SK-N-SH (cell line): ENCODE measurements at regions not wholly inside any gene's neighbourhood (a gene's known extent, or its start where the extent isn't known, plus 50 kb on each side); places are given as distances from the start of the nearest gene placed in this dataset.

Source experiments
- CTCF ChIA-PET: fragments of 300-600, 350-600 bp; formaldehyde crosslinking; extraction: SDS; loops from one replicate; lab custom pipeline; 2021; lab: Yijun Ruan, JAX
- POLR2A ChIA-PET: fragments of 350-600 bp; sonication (Branson Sonifier 250); formaldehyde crosslinking; extraction: SDS; loops from one replicate; lab custom pipeline; 2020; ENCODE audit warnings: antibody characterized with exemption, inconsistent platforms; lab: Yijun Ruan, JAX
- DNase-seq: peaks from one replicate; pipeline ENCODE4 v3.0.0; 2012
- H2AFZ ChIP-seq: fragments of 200-600 bp; sonication (generic); 2 replicates; pipeline ENCODE4 v1.8.1; 2016; ENCODE audit warnings: antibody characterized with exemption, mild to moderate bottlenecking, low read depth
- H3F3A ChIP-seq: fragments of 200-600 bp; sonication (generic); replicated peaks from 2 replicates; pipeline ENCODE3; 2016; ENCODE audit warnings: antibody characterized with exemption, mild to moderate bottlenecking; ENCODE audit not compliant: insufficient read depth
- H3K27ac ChIP-seq, 2 experiments: fragments of 200-500 bp in 1 of 2; fragments of 200-600 bp in 1 of 2; sonication (Bioruptor generic) in 1 of 2; sonication (generic), shearing (Covaris generic) in 1 of 2; 2 replicates each; pipeline versions ENCODE4 v1.5.1 to v1.6.1; 2014 to 2016; ENCODE audit warnings: low read depth in 2 of 2, inconsistent platforms in 1 of 2, low read length in 1 of 2, mild to moderate bottlenecking in 1 of 2, mixed read lengths in 1 of 2
- H3K27me3 ChIP-seq: fragments of 200-600 bp; sonication (generic), shearing (Covaris generic); 2 replicates; pipeline ENCODE4 v1.6.1; 2016; ENCODE audit warnings: mixed run types; ENCODE audit not compliant: insufficient read depth
- H3K36me3 ChIP-seq, 2 experiments: fragments of 200-500 bp in 1 of 2; fragments of 200-600 bp in 1 of 2; sonication (Bioruptor generic) in 1 of 2; sonication (generic) in 1 of 2; replicated peaks in 1 of 2; 2 replicates each; pipeline versions ENCODE3 to v1.5.1; 2014 to 2016; ENCODE audit warnings: low read length in 1 of 2, mild to moderate bottlenecking in 1 of 2; ENCODE audit not compliant: insufficient read depth in 2 of 2, control insufficient read depth in 1 of 2
- H3K4me1 ChIP-seq, 2 experiments: fragments of 200-500 bp in 1 of 2; fragments of 200-600 bp in 1 of 2; sonication (Bioruptor generic) in 1 of 2; sonication (generic), shearing (Covaris generic) in 1 of 2; 2 replicates each; pipeline versions ENCODE4 v1.5.1 to v1.6.1; 2014 to 2016; ENCODE audit warnings: low read depth in 1 of 2, low read length in 1 of 2, mixed run types in 1 of 2; ENCODE audit not compliant: insufficient read depth in 2 of 2, control insufficient read depth in 1 of 2
- H3K4me2 ChIP-seq: fragments of 200-600 bp; sonication (generic), shearing (Covaris generic); 2 replicates; pipeline ENCODE4 v1.6.1; 2017; ENCODE audit warnings: mixed run types
- H3K4me3 ChIP-seq, 2 experiments: fragments of 200-500 bp in 1 of 2; fragments of 200-600 bp in 1 of 2; sonication (Bioruptor generic) in 1 of 2; sonication (generic), shearing (Covaris generic) in 1 of 2; 2 replicates each; pipeline versions ENCODE4 v1.5.1 to v1.8.1; 2014 to 2016; ENCODE audit warnings: low read depth in 2 of 2, inconsistent platforms in 1 of 2, low read length in 1 of 2, mild to moderate bottlenecking in 1 of 2, mixed read lengths in 1 of 2, moderate library complexity in 1 of 2
- H3K79me2 ChIP-seq: fragments of 200-600 bp; sonication (generic); 2 replicates; pipeline ENCODE4 v1.8.1; 2017; ENCODE audit warnings: mild to moderate bottlenecking; ENCODE audit not compliant: insufficient read depth
- H3K9ac ChIP-seq: fragments of 200-600 bp; sonication (generic); 2 replicates; pipeline ENCODE4 v1.6.1; 2017; ENCODE audit warnings: mixed run types
- H3K9me2 ChIP-seq: fragments of 200-600 bp; sonication (generic); 2 replicates; pipeline ENCODE4 v1.6.1; 2017; ENCODE audit warnings: mixed run types
- H3K9me3 ChIP-seq: fragments of 200-600 bp; sonication (generic); 2 replicates; pipeline ENCODE4 v1.6.1; 2017; ENCODE audit warnings: mixed run types, mild to moderate bottlenecking, moderate library complexity
- H4K20me1 ChIP-seq: fragments of 200-600 bp; sonication (generic); 2 replicates; pipeline ENCODE4 v1.6.1; 2017; ENCODE audit warnings: mild to moderate bottlenecking, mixed run types; ENCODE audit not compliant: insufficient read depth
- CTCF ChIP-seq: fragments of 200-600 bp; sonication (generic); IDR thresholded peaks from 2 replicates; pipeline ENCODE4 v1.6.1; 2017; ENCODE audit warnings: antibody characterized with exemption, mild to moderate bottlenecking, moderate library complexity
- ELF1 ChIP-seq: IDR thresholded peaks from 2 replicates; pipeline ENCODE4 v1.4.0; 2012
- EP300 ChIP-seq, 2 experiments: IDR thresholded peaks; 2 replicates each; pipeline versions ENCODE4 v1.4.0 to v1.6.1; 2012; ENCODE audit warnings: borderline replicate concordance in 1 of 2, low read depth in 1 of 2, low read length in 1 of 2
- EZH2phosphoT487 ChIP-seq: fragments of 200-600 bp; sonication (generic); IDR thresholded peaks from 2 replicates; pipeline ENCODE4 v1.6.1; 2017; ENCODE audit warnings: low read depth, mixed run types, mild to moderate bottlenecking, antibody characterized with exemption, moderate library complexity, borderline replicate concordance
- FOSL2 ChIP-seq: IDR thresholded peaks from 2 replicates; pipeline ENCODE4 v1.4.0; 2012; ENCODE audit warnings: low read depth, mild to moderate bottlenecking, moderate library complexity, borderline replicate concordance
- MEF2A ChIP-seq: IDR thresholded peaks from 2 replicates; pipeline ENCODE4 v1.4.0; 2012; ENCODE audit warnings: low read depth, borderline replicate concordance
- NRF1 ChIP-seq: IDR thresholded peaks from 2 replicates; pipeline ENCODE4 v1.6.1; 2012; ENCODE audit warnings: low read depth, mild to moderate bottlenecking, low read length
- POLR2AphosphoS5 ChIP-seq: IDR thresholded peaks from 2 replicates; pipeline ENCODE4 v1.6.1; 2012; ENCODE audit warnings: low read depth, low read length
- RCOR1 ChIP-seq: fragments of 150-350 bp; IDR thresholded peaks from 2 replicates; pipeline ENCODE4 v1.6.1; 2017; ENCODE audit warnings: antibody characterized with exemption, low read length
- YY1 ChIP-seq: IDR thresholded peaks from 2 replicates; pipeline ENCODE4 v1.4.0; 2012; ENCODE audit warnings: low read depth, mild to moderate bottlenecking
- WGBS: methylation state at CpG from one replicate; pipeline ENCODE4 v1.1.6; 2017; ENCODE audit warnings: low lambda C conversion rate; 5-methylcytosine and 5-hydroxymethylcytosine counted together
- TF ChIP-seq, protein P1 (sequence below): IDR thresholded peaks from 2 replicates; pipeline ENCODE4 v1.4.0; 2012; ENCODE audit warnings: low read depth, borderline replicate concordance
- TF ChIP-seq, protein P2 (sequence below): IDR thresholded peaks from 2 replicates; pipeline ENCODE4 v1.6.1; 2012; ENCODE audit warnings: mild to moderate bottlenecking, low read depth, low read length, moderate library complexity

DNA sequence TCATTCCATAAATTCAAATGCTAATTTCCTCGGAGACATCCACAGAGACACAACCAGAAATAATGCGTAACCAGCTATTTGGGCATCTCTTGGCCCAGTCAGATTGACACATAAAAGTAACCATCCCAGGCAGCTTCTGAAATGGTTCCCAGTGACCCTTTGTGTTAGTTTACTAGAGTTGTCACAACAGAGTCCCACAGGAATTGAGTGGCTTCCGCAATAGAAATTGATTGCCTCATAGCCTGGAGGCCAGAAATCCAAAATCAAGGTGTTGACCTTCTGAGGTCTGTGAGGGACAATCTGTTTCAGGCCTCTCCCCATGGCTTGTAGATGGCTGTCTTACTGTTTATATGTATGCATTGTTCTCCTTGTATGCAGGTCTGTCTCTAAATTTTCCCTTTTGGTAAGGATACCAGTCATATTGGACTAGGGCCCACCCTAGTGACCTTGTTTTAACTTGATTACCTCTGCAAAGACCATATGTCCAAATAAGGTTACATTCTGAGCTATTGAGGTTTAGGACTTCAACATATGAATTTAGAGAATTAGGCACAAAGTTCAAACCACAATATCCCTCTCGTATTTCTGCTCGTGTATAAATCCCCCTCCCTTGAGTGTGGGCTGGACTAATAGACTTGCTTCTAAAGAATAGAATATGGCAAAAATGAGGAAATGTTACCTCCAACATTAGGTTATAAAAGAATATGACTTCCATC is 78.2 kb upstream of the FGGY start:
- no peaks in the 10 kb centered on the region for H3K9me3 ChIP-seq
- H3K36me3 ChIP-seq = no peaks in the 10 kb centered on the region
- H3K9me2 ChIP-seq = no peaks in the 10 kb centered on the region
- no peaks in the 10 kb centered on the region for H3F3A ChIP-seq
- no peak overlapping the region for H3K4me2 ChIP-seq
- H2AFZ ChIP-seq = no peak overlapping the region
- WGBS = 81% methylated on average over 5 of the region's 5 CpGs
- H4K20me1 ChIP-seq = no peaks in the 10 kb centered on the region
- POLR2A ChIA-PET = no interaction called here
- H3K4me1 ChIP-seq = no peaks in the 10 kb centered on the region
- DNase-seq = no peak
- CTCF ChIA-PET = no interaction called here
- H3K79me2 ChIP-seq = no peaks in the 10 kb centered on the region
- TF ChIP-seq CTCF (no peak), EP300 (IDR thresholded peaks at IDR 0.05; ENCODE audit: borderline replicate concordance in 1 of 2, low read depth in 1 of 2, low read length in 1 of 2) (no peak), MEF2A (no peak)
- TF ChIP-seq, protein P1, sequence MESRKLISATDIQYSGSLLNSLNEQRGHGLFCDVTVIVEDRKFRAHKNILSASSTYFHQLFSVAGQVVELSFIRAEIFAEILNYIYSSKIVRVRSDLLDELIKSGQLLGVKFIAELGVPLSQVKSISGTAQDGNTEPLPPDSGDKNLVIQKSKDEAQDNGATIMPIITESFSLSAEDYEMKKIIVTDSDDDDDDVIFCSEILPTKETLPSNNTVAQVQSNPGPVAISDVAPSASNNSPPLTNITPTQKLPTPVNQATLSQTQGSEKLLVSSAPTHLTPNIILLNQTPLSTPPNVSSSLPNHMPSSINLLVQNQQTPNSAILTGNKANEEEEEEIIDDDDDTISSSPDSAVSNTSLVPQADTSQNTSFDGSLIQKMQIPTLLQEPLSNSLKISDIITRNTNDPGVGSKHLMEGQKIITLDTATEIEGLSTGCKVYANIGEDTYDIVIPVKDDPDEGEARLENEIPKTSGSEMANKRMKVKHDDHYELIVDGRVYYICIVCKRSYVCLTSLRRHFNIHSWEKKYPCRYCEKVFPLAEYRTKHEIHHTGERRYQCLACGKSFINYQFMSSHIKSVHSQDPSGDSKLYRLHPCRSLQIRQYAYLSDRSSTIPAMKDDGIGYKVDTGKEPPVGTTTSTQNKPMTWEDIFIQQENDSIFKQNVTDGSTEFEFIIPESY = no peak
- no peak overlapping the region for H3K4me3 ChIP-seq
- no peak overlapping the region for H3K9ac ChIP-seq
- no peaks in the 10 kb centered on the region for H3K27me3 ChIP-seq
- no peak overlapping the region for H3K27ac ChIP-seq

DNA sequence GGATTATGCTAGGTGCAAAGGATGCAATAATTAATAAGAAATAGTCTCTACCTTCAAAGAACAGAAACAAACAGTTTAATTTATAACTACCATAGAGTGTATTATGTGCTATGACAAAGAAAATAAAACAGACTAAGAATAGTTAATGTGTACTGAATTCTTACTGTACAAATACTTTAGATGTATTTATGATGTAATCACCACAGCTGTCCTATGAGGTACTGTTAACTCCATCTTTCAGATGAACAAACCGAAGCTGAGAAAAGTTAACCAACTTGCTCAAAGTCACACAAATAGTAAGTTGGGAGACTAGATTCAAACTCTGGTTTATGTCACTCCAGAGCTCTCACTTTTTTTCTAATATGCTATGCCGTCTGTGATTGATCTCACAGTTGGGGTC is 77.0 kb upstream of the FGGY start:
- no peaks in the 10 kb centered on the region for H3K9me3 ChIP-seq
- no peak for DNase-seq
- H3K4me2 ChIP-seq = no peak overlapping the region
- H3K4me1 ChIP-seq = no peaks in the 10 kb centered on the region
- no peaks in the 10 kb centered on the region for H4K20me1 ChIP-seq
- no peaks in the 10 kb centered on the region for H3K27me3 ChIP-seq
- H3K27ac ChIP-seq = no peak overlapping the region
- no peaks in the 10 kb centered on the region for H3K9me2 ChIP-seq
- no peak overlapping the region for H3K9ac ChIP-seq
- no peak overlapping the region for H2AFZ ChIP-seq
- H3K36me3 ChIP-seq = no peaks in the 10 kb centered on the region
- no peaks in the 10 kb centered on the region for H3F3A ChIP-seq
- H3K4me3 ChIP-seq = no peak overlapping the region
- 92% methylated on average over 2 of the region's 2 CpGs for WGBS
- CTCF ChIA-PET = no interaction called here
- H3K79me2 ChIP-seq = no peaks in the 10 kb centered on the region
- no peak for TF ChIP-seq RCOR1
- TF ChIP-seq FOSL2 = no peak
- TF ChIP-seq, protein P2, sequence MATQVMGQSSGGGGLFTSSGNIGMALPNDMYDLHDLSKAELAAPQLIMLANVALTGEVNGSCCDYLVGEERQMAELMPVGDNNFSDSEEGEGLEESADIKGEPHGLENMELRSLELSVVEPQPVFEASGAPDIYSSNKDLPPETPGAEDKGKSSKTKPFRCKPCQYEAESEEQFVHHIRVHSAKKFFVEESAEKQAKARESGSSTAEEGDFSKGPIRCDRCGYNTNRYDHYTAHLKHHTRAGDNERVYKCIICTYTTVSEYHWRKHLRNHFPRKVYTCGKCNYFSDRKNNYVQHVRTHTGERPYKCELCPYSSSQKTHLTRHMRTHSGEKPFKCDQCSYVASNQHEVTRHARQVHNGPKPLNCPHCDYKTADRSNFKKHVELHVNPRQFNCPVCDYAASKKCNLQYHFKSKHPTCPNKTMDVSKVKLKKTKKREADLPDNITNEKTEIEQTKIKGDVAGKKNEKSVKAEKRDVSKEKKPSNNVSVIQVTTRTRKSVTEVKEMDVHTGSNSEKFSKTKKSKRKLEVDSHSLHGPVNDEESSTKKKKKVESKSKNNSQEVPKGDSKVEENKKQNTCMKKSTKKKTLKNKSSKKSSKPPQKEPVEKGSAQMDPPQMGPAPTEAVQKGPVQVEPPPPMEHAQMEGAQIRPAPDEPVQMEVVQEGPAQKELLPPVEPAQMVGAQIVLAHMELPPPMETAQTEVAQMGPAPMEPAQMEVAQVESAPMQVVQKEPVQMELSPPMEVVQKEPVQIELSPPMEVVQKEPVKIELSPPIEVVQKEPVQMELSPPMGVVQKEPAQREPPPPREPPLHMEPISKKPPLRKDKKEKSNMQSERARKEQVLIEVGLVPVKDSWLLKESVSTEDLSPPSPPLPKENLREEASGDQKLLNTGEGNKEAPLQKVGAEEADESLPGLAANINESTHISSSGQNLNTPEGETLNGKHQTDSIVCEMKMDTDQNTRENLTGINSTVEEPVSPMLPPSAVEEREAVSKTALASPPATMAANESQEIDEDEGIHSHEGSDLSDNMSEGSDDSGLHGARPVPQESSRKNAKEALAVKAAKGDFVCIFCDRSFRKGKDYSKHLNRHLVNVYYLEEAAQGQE = no peak
- TF ChIP-seq NRF1 = no peak
- TF ChIP-seq ELF1 = no peak
- TF ChIP-seq EZH2phosphoT487 = no peak
- no peak for TF ChIP-seq YY1
- no peak for TF ChIP-seq POLR2AphosphoS5
- POLR2A ChIA-PET = no interaction called here
